Caki2 (cell line): ENCODE measurements at regions not wholly inside any gene's neighbourhood (a gene's known extent, or its start where the extent isn't known, plus 50 kb on each side); places are given as distances from the start of the nearest gene placed in this dataset.

Experiments
- DNase-seq: peaks from one replicate; pipeline ENCODE4 v3.0.0-alpha.2; 2015; ENCODE audit warnings: low read depth
- in situ Hi-C: cut with HindIII; loops from 2 replicates; pipeline ENCODE4 v1.10.0; 2016; ENCODE audit warnings: low sequenced_read_pairs, low pct_unique_long_range_greater_than_20kb, mixed read lengths

DNA sequence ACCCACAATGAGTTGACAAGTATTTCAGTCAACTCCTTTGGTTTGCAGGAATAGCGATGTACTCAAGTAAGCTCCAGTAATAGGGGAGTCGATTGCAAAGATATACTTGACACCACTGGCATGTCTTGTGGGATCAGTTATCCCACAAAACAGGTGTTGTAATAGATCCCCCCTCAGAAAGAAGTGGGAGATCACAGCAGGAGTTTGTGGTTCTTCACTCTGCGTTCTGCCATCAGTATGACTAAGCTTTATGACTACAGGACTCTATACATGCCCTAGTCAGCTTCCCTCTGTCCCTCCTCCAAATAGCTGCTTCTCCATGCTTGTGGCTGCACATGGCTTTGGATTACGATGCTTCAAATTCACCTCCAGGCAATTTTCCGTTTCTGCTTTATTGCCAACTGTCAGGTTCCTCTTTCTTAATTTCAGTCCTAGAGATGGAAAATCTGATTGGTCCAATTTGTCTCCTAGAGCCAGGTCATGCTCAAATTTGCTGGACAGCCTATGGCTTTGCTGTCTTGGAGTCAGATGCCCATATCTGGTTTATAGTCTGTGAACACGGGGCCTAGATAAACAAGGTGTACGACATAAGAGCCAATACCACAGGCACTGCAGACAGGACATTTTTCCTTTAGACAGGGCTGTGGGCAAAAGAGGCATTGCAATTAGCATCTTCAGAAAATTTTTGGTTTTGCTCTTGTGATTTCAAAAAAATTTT is 221.7 kb downstream of the PAX3 start:
- in situ Hi-C loops, result no loop called here
- no peak for DNase-seq

DNA sequence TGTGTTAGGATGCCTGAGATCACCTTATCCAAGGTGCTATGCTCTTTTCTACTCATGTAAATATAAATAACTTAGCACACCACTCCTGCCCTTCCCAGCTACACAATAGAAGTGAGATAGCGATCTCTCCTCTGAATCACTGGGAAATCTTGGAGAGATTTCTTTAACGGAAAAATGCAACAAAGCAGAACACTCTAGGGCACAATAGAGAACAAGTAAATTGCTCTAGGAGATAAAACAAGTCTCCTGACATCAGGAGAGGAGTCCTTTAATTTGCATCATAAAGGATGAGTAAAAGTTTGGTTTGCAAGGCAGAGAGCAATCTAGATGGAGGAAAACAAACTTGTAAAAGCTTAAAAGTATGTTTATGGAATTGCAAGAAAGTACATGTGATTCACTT is 224.1 kb downstream of the PAX3 start:
- in situ Hi-C loops, result no loop called here
- DNase-seq, result no peak

DNA sequence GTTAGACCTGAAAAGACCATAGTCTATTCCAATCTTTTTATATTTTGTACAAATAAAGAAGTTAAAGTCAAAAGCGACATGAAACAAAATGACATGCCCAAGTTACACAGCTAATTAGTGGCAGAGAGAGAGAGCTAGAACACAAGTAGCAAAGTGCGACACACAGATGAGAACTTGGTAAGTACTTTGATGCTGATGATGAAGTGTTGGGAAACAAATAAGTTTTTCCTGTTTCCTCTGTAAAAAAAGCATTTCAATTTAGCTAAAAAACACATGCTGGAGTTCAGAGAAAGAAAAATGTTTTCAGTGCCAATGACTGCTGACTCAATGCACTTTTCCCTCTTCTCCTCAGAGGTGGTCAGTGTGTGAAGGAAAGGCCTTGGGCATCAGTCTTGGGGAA is 226.9 kb downstream of the PAX3 start:
- DNase-seq, result no peak
- in situ Hi-C loops, result no loop called here

DNA sequence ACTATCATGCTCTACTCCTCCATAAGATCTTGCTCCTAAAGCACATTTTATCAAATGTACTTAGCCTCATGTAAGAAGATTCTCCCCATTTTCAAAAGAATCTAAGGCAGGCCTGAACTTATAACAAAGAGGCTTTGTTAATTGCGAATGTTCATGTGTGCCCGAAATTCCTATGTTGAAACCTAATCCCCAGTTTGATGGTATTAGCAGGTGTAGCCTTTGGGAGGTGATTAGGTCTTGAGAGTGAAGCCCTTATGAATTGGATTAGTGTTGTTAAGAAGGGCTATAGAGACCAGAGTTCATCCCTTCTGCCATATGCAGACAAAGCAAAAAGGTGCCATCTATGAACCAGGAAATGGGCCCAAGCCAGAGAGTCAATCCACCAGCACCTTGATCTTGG is 234.5 kb downstream of the PAX3 start:
- in situ Hi-C loops, result no loop called here
- DNase-seq, result no peak

DNA sequence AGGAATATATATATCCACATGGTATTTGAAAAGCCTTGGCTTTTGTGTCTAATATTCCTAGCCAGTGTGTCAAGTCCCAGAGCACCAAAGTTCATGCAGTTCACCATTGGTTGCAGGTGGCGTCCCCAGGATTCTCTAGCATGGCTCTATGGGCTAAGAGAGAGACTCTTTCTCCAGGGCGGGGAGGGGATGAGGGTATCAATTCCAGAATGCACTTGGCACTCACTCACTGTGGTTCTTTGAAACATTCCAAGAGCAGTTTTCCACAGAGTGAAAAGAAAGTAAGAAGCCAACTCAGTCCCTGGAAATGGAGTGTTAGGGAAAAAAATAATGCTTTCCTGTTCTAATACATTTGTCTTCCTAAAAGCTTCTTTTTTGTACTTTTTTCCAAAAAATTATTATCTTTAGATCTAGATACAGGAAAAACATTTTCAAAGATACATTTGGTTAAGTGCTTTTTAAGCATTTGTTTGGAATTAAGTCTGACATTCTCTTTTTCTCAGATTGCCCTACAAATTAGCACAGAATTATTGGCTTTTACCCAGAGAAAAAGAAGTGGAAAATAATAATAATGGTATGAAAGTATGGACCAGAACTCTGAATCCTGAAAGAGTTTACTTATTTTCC is 239.9 kb downstream of the PAX3 start:
- no peak for DNase-seq
- in situ Hi-C loops, result no loop called here

DNA sequence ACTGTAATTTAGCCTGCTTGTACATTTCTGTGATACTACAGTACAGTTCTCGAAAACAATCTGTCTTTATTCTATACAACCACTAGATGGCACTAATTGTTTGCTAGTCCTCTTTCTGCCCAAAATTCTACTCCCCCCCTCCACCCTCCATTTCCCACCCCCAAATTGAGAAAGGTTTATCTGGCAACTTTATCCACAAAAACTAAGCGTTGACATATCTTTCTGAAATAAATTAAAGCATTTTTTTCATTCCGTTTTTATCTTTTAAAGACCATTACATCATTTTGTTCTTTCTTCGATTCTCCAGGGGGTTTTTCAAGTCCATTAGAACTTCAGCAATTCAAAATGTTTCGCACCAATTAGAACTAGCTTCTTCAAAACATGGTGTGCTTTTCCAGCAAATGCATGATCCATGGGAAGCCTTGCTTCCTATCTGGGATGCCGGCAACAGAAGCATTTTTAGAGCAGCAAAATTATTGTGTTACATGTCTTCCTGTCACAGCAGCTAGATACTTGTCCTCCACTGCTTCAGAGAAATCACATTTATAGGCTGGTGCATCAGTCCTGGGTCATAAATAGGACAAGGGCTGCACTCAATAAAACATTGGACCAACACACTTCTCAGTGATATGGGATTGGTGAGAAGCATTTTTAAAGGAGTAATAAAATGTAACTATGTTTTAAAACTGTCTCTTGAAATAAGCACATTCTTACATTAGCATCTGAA is 241.3 kb downstream of the PAX3 start:
- in situ Hi-C loops, result no loop called here

DNA sequence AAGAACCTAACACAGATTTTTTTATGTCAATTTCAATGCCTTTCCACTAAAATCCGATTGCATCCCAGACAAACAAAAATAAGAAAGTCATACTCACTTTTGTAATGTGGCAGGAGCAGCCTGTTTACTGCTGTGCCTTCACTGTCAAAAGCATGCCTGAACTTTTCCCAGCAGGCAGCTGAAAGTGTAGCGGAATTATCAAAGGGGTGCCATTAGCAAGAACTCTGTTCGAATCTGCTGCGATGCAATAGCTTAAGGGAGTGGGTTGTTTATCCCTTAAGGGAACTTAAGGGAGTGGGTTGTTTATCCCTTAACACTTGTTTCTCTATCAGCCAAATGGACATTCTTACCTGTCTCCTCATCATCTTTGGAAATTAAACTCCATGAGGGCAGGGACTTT is 243.5 kb downstream of the PAX3 start:
- in situ Hi-C loops, result no loop called here
- no peak for DNase-seq

More for the DNA sequence above, 241.3 kb downstream of the PAX3 start:
- no peak for DNase-seq

GRCh38 chr2:222054813-222055212 is 244.0 kb downstream of the PAX3 start:
- in situ Hi-C loops, result no loop called here
- DNase-seq, result no peak

DNA sequence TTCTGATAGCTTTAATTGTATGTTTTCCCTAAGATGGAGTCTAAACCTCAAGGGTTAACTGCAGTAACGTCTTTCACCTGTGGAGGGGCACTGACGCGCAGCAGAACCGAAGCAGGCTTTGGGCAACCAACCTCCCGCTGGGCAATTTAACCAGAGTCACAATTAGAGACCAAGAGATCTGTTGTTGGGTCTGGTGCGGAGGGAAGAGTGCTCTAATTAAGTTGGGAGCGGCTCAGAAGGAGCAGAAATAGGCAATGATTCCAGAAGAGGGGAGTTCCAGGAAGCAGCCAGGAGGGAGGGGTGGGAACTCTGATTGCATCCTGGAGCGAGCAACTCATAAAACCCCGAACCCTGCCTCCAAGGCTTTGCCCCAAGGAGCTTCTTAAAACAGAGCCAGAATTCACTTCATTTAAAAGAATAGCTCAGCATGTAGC is 245.8 kb downstream of the PAX3 start:
- in situ Hi-C loops, result no loop called here
- DNase-seq, result no peak

DNA sequence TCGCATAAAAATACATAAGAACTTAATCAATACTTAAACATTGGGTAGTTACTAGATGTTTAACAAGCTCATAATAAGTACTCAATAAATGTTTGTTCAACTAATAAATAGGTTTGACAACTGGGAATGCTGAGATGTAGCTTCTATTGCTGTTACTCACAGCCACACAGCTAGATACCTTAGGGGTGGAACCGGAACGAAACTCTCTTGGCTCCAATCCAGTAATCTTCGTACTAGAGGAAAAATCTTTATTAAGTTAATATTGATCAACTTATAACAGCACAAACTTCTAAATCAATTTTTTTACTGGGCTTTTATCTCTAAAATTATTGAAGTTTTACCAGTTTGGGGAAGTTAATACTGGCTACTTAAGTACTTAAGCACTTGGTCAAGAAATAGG is 247.8 kb downstream of the PAX3 start:
- in situ Hi-C loops, result no loop called here

GRCh38 chr2:222049946-222050345 is 248.9 kb downstream of the PAX3 start:
- in situ Hi-C loops, result no loop called here
- no peak for DNase-seq

More for the DNA sequence above, 247.8 kb downstream of the PAX3 start:
- no peak for DNase-seq

GRCh38 chr2:222043897-222044296 is 254.9 kb downstream of the PAX3 start:
- in situ Hi-C loops, result no loop called here

GRCh38 chr2:222042666-222043065 is 256.1 kb downstream of the PAX3 start:
- in situ Hi-C loops, result no loop called here
- DNase-seq, result no peak

More at GRCh38 chr2:222043897-222044296, 254.9 kb downstream of the PAX3 start:
- no peak for DNase-seq

GRCh38 chr2:222040333-222040732 is 258.5 kb downstream of the PAX3 start:
- in situ Hi-C loops, result no loop called here
- DNase-seq, result no peak

- in situ Hi-C loops, result no loop called here
- no peak for DNase-seq
Observed at GRCh38 chr2:222039821-222040220, 259.0 kb downstream of the PAX3 start.

- DNase-seq, result peak; percentile 4
- in situ Hi-C loops, result no loop called here
Observed at GRCh38 chr2:222038067-222038802, 260.6 kb downstream of the PAX3 start.

DNA sequence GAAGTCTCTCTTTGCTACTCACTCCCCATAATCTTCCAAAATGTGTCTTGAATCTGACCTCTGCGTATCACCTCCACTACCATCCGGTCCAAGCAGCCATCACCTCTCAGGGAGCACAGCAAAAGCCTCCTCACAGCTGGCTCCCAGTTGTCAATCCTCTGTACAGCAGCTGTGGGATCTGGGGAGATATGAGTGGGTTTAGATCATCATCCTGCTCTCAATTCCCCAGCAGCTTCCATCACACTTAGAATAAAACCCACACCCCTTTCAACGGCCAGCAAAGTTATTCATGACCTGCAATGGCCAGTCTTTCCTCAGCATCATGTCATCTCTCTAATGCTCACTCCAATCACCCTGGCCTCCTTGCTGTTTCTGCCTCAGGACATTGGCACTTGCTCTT is 261.6 kb downstream of the PAX3 start:
- DNase-seq, result no peak
- in situ Hi-C loops, result no loop called here

DNA sequence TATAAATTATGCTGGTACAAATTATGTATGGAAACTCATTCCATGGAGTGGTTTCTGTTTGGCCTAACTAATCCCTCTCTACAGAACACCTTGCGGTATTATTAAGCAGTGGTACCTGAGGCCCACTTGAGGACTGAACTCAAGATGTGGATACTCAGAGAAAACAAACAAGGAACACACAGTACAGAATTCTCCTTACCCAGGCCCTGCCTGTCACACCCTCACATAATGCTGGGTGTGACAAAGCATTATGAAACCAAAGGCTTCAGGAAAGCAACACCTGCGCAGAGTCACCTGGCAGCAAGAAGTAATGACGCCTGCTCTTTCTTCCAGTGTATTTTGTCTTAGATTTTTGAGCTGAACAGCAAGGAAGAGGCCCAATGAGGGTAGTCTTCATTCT is 264.7 kb downstream of the PAX3 start:
- in situ Hi-C loops, result no loop called here
- DNase-seq, result no peak

DNA sequence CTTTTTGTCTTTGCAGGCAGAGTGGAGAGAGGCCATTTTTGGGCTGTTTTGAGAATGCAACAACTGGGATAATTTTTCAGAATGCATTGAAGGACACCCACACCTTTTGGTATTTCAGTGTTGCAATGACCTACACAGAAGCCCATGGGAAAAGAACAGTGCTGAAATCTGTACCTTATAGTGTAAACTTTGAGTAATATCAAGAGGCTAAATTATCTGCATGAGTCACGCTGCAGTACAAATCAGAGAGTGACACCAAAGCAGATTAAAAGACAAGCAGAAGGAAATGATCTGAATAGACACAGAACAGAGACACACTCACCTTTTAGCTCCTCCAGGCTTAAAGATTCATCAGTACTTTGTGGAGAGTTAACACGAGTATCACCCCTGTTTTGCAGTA is 265.3 kb downstream of the PAX3 start:
- no peak for DNase-seq
- in situ Hi-C loops, result no loop called here
